ENCODE measurements at regions not wholly inside any gene's neighbourhood (a gene's known extent, or its start where the extent isn't known, plus 50 kb on each side); places are given as distances from the start of the nearest gene placed in this dataset.
A peak's percentile ranks its signal among the peaks of the same experiment; 100 is the strongest.

- DNase-seq (ENCODE audit: low read depth), result no peak
Measured at GRCh38 chr3:1823867-1824266, 274.8 kb upstream of the CNTN4 start.

GRCh38 chr3:1824359-1824758, 274.3 kb upstream of the CNTN4 start:
- DNase-seq (ENCODE audit: low read depth), result no peak

GRCh38 chr3:1828519-1828918, 270.1 kb upstream of the CNTN4 start:
- no peak for DNase-seq (ENCODE audit: low read depth)

- peak; percentile 57 for DNase-seq (ENCODE audit: low read depth)
Measured at GRCh38 chr3:1830851-1831250, 267.8 kb upstream of the CNTN4 start.

GRCh38 chr3:1832395-1832794, 266.3 kb upstream of the CNTN4 start:
- peak; percentile 15 for DNase-seq (ENCODE audit: low read depth)

- peak; percentile 60 for DNase-seq (ENCODE audit: low read depth)
Measured at GRCh38 chr3:1843111-1843510, 255.6 kb upstream of the CNTN4 start.

GRCh38 chr3:1847571-1847970, 251.1 kb upstream of the CNTN4 start:
- no peak for DNase-seq (ENCODE audit: low read depth)

- DNase-seq (ENCODE audit: low read depth), result no peak
Measured at GRCh38 chr3:1848935-1849334, 249.7 kb upstream of the CNTN4 start.

- DNase-seq (ENCODE audit: low read depth), result no peak
Measured at GRCh38 chr3:1852950-1853349, 245.7 kb upstream of the CNTN4 start.

- no peak for DNase-seq (ENCODE audit: low read depth)
Measured at GRCh38 chr3:1855841-1856240, 242.8 kb upstream of the CNTN4 start.

- no peak for DNase-seq (ENCODE audit: low read depth)
Measured at GRCh38 chr3:1870738-1871137, 227.9 kb upstream of the CNTN4 start.

- no peak for DNase-seq (ENCODE audit: low read depth)
Measured at GRCh38 chr3:1883534-1883933, 215.1 kb upstream of the CNTN4 start.

GRCh38 chr3:1892459-1892858, 206.2 kb upstream of the CNTN4 start:
- DNase-seq (ENCODE audit: low read depth), result no peak

GRCh38 chr3:1902416-1902815, 196.2 kb upstream of the CNTN4 start:
- DNase-seq (ENCODE audit: low read depth), result peak; percentile 8

- no peak for DNase-seq (ENCODE audit: low read depth)
Measured at GRCh38 chr3:1903111-1903510, 195.6 kb upstream of the CNTN4 start.

GRCh38 chr3:1907911-1908310, 190.8 kb upstream of the CNTN4 start:
- no peak for DNase-seq (ENCODE audit: low read depth)

- no peak for DNase-seq (ENCODE audit: low read depth)
Measured at GRCh38 chr3:1908651-1909445, 189.8 kb upstream of the CNTN4 start.

GRCh38 chr3:1910322-1910721, 188.3 kb upstream of the CNTN4 start:
- no peak for DNase-seq (ENCODE audit: low read depth)

- DNase-seq (ENCODE audit: low read depth), result no peak
Measured at GRCh38 chr3:1929788-1930414, 168.8 kb upstream of the CNTN4 start.

GRCh38 chr3:1938975-1939374, 159.7 kb upstream of the CNTN4 start:
- DNase-seq (ENCODE audit: low read depth), result no peak

GRCh38 chr3:1942781-1943180, 155.9 kb upstream of the CNTN4 start:
- no peak for DNase-seq (ENCODE audit: low read depth)

GRCh38 chr3:1943395-1944118, 155.1 kb upstream of the CNTN4 start:
- DNase-seq (ENCODE audit: low read depth), result no peak

GRCh38 chr3:1945698-1946097, 153.0 kb upstream of the CNTN4 start:
- no peak for DNase-seq (ENCODE audit: low read depth)
